Nephron (organoid): ENCODE measurements at regions not wholly inside any gene's neighbourhood (a gene's known extent, or its start where the extent isn't known, plus 50 kb on each side); places are given as distances from the start of the nearest gene placed in this dataset.

Experiments
- H3K27ac Mint-ChIP-seq, 3 experiments: 2 replicates each; pipeline ENCODE4 v1.8.0; 2020; ENCODE audit warnings: mixed read lengths in 3 of 3, mild to moderate bottlenecking in 2 of 3, moderate library complexity in 1 of 3
- H3K27me3 Mint-ChIP-seq: 2 replicates; pipeline ENCODE4 v1.8.0; 2021; ENCODE audit warnings: low read depth, mild to moderate bottlenecking, moderate library complexity, mixed read lengths
- H3K36me3 Mint-ChIP-seq: 2 replicates; pipeline ENCODE4 v1.8.0; 2020; ENCODE audit warnings: low read depth, mixed read lengths
- H3K4me1 Mint-ChIP-seq: 2 replicates; pipeline ENCODE4 v1.8.0; 2020; ENCODE audit warnings: mixed read lengths
- H3K4me3 Mint-ChIP-seq, 3 experiments: 2 replicates each; pipeline ENCODE4 v1.8.0; 2020; ENCODE audit warnings: mild to moderate bottlenecking in 3 of 3, mixed read lengths in 3 of 3, moderate library complexity in 2 of 3
- H3K9me3 Mint-ChIP-seq: 2 replicates; pipeline ENCODE4 v1.8.0; 2020; ENCODE audit warnings: mixed read lengths
- TF ChIP-seq, protein P1 (sequence below), 3 experiments: fragments of 200-600 bp; sonication (generic); IDR thresholded peaks; one replicate each; pipeline ENCODE4 v1.5.0; 2021; ENCODE audit warnings: antibody characterized with exemption in 3 of 3; ENCODE audit not compliant: unreplicated experiment in 3 of 3

DNA sequence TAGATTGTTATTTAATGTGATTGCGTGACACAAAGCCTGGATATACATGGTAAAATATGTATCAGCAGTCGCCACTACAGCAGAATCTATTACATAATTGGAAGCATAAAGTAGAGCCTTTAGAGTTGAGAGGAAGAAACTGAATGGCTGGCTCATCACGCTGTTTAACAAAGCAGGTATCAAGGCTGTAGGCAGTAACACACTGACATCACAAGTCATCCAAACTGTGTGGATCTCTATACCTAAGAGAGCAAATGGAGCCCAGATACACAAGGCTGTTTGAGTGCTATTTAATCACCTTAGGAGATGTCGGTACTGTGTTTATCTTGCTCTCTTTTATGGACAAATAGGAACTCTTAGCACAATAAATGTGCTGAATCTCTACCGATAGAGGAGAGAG is 864.4 kb downstream of the VGLL3 start:
- peaks cover 10% of the 10 kb centered on the region for H3K9me3 Mint-ChIP-seq
- H3K4me1 Mint-ChIP-seq: no peaks in the 10 kb centered on the region
- H3K27ac Mint-ChIP-seq: no peak overlapping the region
- H3K27me3 Mint-ChIP-seq: no peaks in the 10 kb centered on the region
- H3K36me3 Mint-ChIP-seq: no peaks in the 10 kb centered on the region
- H3K4me3 Mint-ChIP-seq: no peak overlapping the region
- TF ChIP-seq, protein P1, sequence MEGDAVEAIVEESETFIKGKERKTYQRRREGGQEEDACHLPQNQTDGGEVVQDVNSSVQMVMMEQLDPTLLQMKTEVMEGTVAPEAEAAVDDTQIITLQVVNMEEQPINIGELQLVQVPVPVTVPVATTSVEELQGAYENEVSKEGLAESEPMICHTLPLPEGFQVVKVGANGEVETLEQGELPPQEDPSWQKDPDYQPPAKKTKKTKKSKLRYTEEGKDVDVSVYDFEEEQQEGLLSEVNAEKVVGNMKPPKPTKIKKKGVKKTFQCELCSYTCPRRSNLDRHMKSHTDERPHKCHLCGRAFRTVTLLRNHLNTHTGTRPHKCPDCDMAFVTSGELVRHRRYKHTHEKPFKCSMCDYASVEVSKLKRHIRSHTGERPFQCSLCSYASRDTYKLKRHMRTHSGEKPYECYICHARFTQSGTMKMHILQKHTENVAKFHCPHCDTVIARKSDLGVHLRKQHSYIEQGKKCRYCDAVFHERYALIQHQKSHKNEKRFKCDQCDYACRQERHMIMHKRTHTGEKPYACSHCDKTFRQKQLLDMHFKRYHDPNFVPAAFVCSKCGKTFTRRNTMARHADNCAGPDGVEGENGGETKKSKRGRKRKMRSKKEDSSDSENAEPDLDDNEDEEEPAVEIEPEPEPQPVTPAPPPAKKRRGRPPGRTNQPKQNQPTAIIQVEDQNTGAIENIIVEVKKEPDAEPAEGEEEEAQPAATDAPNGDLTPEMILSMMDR (IDR thresholded peaks at IDR 0.05; ENCODE audit: unreplicated experiment in 3 of 3): no peak
